H9 (cell line): ENCODE measurements at regions not wholly inside any gene's neighbourhood (a gene's known extent, or its start where the extent isn't known, plus 50 kb on each side); places are given as distances from the start of the nearest gene placed in this dataset.

Experiments
- DNase-seq: peaks from one replicate; pipeline ENCODE4 v3.0.0-alpha.2; 2017
- H2AFZ ChIP-seq: one replicate; pipeline ENCODE4 v1.6.1; 2013; ENCODE audit warnings: mild to moderate bottlenecking, low read length, control low read depth, moderate library complexity
- H2AK5ac ChIP-seq: 2 replicates; pipeline ENCODE4 v1.6.1; 2013; ENCODE audit warnings: low read length, control low read depth, mixed read lengths; ENCODE audit not compliant: insufficient read length
- H2BK120ac ChIP-seq: one replicate; pipeline ENCODE4 v1.6.1; 2013; ENCODE audit warnings: low read depth, mild to moderate bottlenecking, low read length, control low read depth, inconsistent platforms; ENCODE audit not compliant: poor library complexity, severe bottlenecking
- H2BK12ac ChIP-seq: 2 replicates; pipeline ENCODE4 v1.6.1; 2013; ENCODE audit warnings: low read length, control low read depth, mixed read lengths, low read depth; ENCODE audit not compliant: insufficient read length
- H2BK15ac ChIP-seq: 2 replicates; pipeline ENCODE4 v1.6.1; 2013; ENCODE audit warnings: low read depth, low read length, control low read depth
- H2BK20ac ChIP-seq: one replicate; pipeline ENCODE4 v1.6.1; 2013; ENCODE audit warnings: low read depth, mild to moderate bottlenecking, low read length, control low read depth, inconsistent platforms; ENCODE audit not compliant: poor library complexity, severe bottlenecking
- H2BK5ac ChIP-seq: 2 replicates; pipeline ENCODE4 v1.6.1; 2013; ENCODE audit warnings: low read length, control low read depth, mixed read lengths; ENCODE audit not compliant: insufficient read length
- H3K14ac ChIP-seq: 2 replicates; pipeline ENCODE4 v1.6.1; 2013; ENCODE audit warnings: low read length, control low read depth; ENCODE audit not compliant: insufficient read depth
- H3K18ac ChIP-seq: 2 replicates; pipeline ENCODE4 v1.6.1; 2013; ENCODE audit warnings: low read depth, mild to moderate bottlenecking, mixed read lengths, low read length, control low read depth; ENCODE audit not compliant: insufficient read length
- H3K23ac ChIP-seq: 2 replicates; pipeline ENCODE4 v1.6.1; 2013; ENCODE audit warnings: low read length, control low read depth, mixed read lengths, low read depth; ENCODE audit not compliant: insufficient read length
- H3K23me2 ChIP-seq: 2 replicates; pipeline ENCODE4 v1.6.1; 2013; ENCODE audit warnings: low read depth, mild to moderate bottlenecking, mixed read lengths, low read length, control low read depth; ENCODE audit not compliant: insufficient read length, poor library complexity, severe bottlenecking
- H3K27ac ChIP-seq: 2 replicates; pipeline ENCODE4 v1.5.1; 2013; ENCODE audit warnings: low read length, control low read depth, mixed read lengths, low read depth; ENCODE audit not compliant: insufficient read length
- H3K27me3 ChIP-seq: 2 replicates; pipeline ENCODE4 v1.6.1; 2013; ENCODE audit warnings: low read length, control low read depth, inconsistent platforms; ENCODE audit not compliant: insufficient read depth
- H3K4ac ChIP-seq: 2 replicates; pipeline ENCODE4 v1.6.1; 2013; ENCODE audit warnings: low read depth, mild to moderate bottlenecking, control low read depth, inconsistent platforms, low read length, moderate library complexity
- H3K4me1 ChIP-seq: 2 replicates; pipeline ENCODE4 v1.6.1; 2013; ENCODE audit warnings: low read length, control low read depth, inconsistent platforms; ENCODE audit not compliant: insufficient read depth
- H3K4me2 ChIP-seq: 2 replicates; pipeline ENCODE4 v1.6.1; 2013; ENCODE audit warnings: low read length, control low read depth, mixed read lengths; ENCODE audit not compliant: insufficient read length, insufficient read depth
- H3K56ac ChIP-seq: 2 replicates; pipeline ENCODE4 v1.6.1; 2013; ENCODE audit warnings: low read depth, mild to moderate bottlenecking, mixed read lengths, low read length, control low read depth; ENCODE audit not compliant: insufficient read length
- H3K79me1 ChIP-seq: 2 replicates; pipeline ENCODE4 v1.6.1; 2013; ENCODE audit warnings: low read depth, mild to moderate bottlenecking, moderate library complexity, low read length, control low read depth, inconsistent platforms; ENCODE audit not compliant: insufficient read depth, poor library complexity, severe bottlenecking
- H3K79me2 ChIP-seq: 2 replicates; pipeline ENCODE4 v1.6.1; 2013; ENCODE audit warnings: low read length, control low read depth, inconsistent platforms; ENCODE audit not compliant: insufficient read depth
- H3K9ac ChIP-seq: 2 replicates; pipeline ENCODE4 v1.6.1; 2013; ENCODE audit warnings: low read length, control low read depth, mixed read lengths; ENCODE audit not compliant: insufficient read length; ENCODE audit errors: extremely low read depth
- H3K9me3 ChIP-seq: one replicate; pipeline ENCODE4 v1.6.1; 2013; ENCODE audit warnings: low read depth, low read length, inconsistent platforms; ENCODE audit not compliant: control insufficient read depth
- H3T11ph ChIP-seq: one replicate; pipeline ENCODE4 v1.6.1; 2013; ENCODE audit warnings: mild to moderate bottlenecking, low read length, control low read depth, inconsistent platforms
- H4K20me1 ChIP-seq: one replicate; pipeline ENCODE4 v1.6.1; 2013; ENCODE audit not compliant: control insufficient read depth, insufficient read length, insufficient read depth
- H4K5ac ChIP-seq: 2 replicates; pipeline ENCODE4 v1.6.1; 2013; ENCODE audit warnings: low read depth, mild to moderate bottlenecking, mixed read lengths, low read length, control low read depth; ENCODE audit not compliant: insufficient read length
- H4K8ac ChIP-seq: replicated peaks from 2 replicates; pipeline ENCODE4 v1.6.1; 2013; ENCODE audit warnings: low read length, control low read depth, mixed read lengths, low read depth; ENCODE audit not compliant: insufficient read length
- H4K91ac ChIP-seq: 2 replicates; pipeline ENCODE4 v1.6.1; 2013; ENCODE audit warnings: low read depth, mild to moderate bottlenecking, moderate library complexity, mixed read lengths, low read length, control low read depth; ENCODE audit not compliant: insufficient read length
- H3K27ac Mint-ChIP-seq, 3 experiments: 2 replicates in 2 of 3; 3 replicates in 1 of 3; pipeline ENCODE4 v1.8.0; 2020 to 2021; ENCODE audit warnings: mixed read lengths in 3 of 3, mild to moderate bottlenecking in 1 of 3, moderate library complexity in 1 of 3
- H3K27me3 Mint-ChIP-seq: 2 replicates; pipeline ENCODE4 v1.8.0; 2021; ENCODE audit warnings: low read depth, mild to moderate bottlenecking, moderate library complexity, mixed read lengths
- H3K36me3 Mint-ChIP-seq, 3 experiments: 2 replicates in 2 of 3; 3 replicates in 1 of 3; pipeline ENCODE4 v1.8.0; 2020 to 2021; ENCODE audit warnings: low read depth in 3 of 3, mixed read lengths in 3 of 3; ENCODE audit not compliant: insufficient read depth in 1 of 3
- H3K4me1 Mint-ChIP-seq, 2 experiments: 2 replicates each; pipeline ENCODE4 v1.8.0; 2020; ENCODE audit warnings: mixed read lengths in 2 of 2
- H3K4me3 Mint-ChIP-seq, 2 experiments: 2 replicates in 1 of 2; 3 replicates in 1 of 2; pipeline ENCODE4 v1.8.0; 2020 to 2021; ENCODE audit warnings: mild to moderate bottlenecking in 2 of 2, mixed read lengths in 2 of 2, moderate library complexity in 1 of 2
- H3K9me3 Mint-ChIP-seq, 2 experiments: 2 replicates in 1 of 2; 3 replicates in 1 of 2; pipeline ENCODE4 v1.8.0; 2020; ENCODE audit warnings: mild to moderate bottlenecking in 2 of 2, mixed read lengths in 2 of 2, moderate library complexity in 1 of 2
- CTCF ChIP-seq: fragments of 200-600 bp; sonication (generic); conservative IDR thresholded peaks from 3 replicates; pipeline ENCODE4 v1.8.0; 2021; ENCODE audit warnings: antibody characterized with exemption, mild to moderate bottlenecking
- WGBS: extraction: QIAGEN DNeasy Blood & Tissue Kit; methylation state at CpG from one replicate; pipeline ENCODE4 v1.1.7; 2013; ENCODE audit warnings: missing lambda C conversion rate, low lambda C conversion rate, mixed read lengths; ENCODE audit not compliant: insufficient read length; ENCODE audit errors: extremely low coverage; 5-methylcytosine and 5-hydroxymethylcytosine counted together

GRCh38 chr4:52244848-52245247, 193.7 kb downstream of the SPATA18 start:
- no CpG with 5 or more reads among the region's 3 CpGs for WGBS
- H3K27ac ChIP-seq, result no peak overlapping the region
- H3K56ac ChIP-seq, result no peak overlapping the region
- H3K79me2 ChIP-seq, result no peaks in the 10 kb centered on the region
- no peak overlapping the region for H3T11ph ChIP-seq
- H4K91ac ChIP-seq, result no peak overlapping the region
- Mint-ChIP-seq H3K4me1 (peaks cover 8 to 14% of the 10 kb centered on the region in 2 experiments), H3K27ac (no peak overlapping the region), H3K9me3 (no peaks in the 10 kb centered on the region), H3K27me3 (no peaks in the 10 kb centered on the region; the same call in 1 of the 2 replicates), H3K36me3 (peaks cover 0 to 2% (median 0%) of the 10 kb centered on the region in 3 experiments; a peak in 3 of 7 replicates), H3K4me3 (no peak overlapping the region)
- H3K14ac ChIP-seq, result no peak overlapping the region
- no peaks in the 10 kb centered on the region for H3K23me2 ChIP-seq
- no peak overlapping the region for H2AFZ ChIP-seq
- H3K23ac ChIP-seq, result no peak overlapping the region
- DNase-seq, result no peak
- no peaks in the 10 kb centered on the region for H3K79me1 ChIP-seq
- peaks cover 3% of the 10 kb centered on the region for H3K4me1 ChIP-seq
- H3K18ac ChIP-seq, result no peak overlapping the region
- H4K8ac ChIP-seq, result no peak overlapping the region
- H4K5ac ChIP-seq, result no peak overlapping the region
- H3K27me3 ChIP-seq, result no peaks in the 10 kb centered on the region
- no peak overlapping the region for H2BK12ac ChIP-seq
- H3K4me2 ChIP-seq, result no peak overlapping the region
- no peak overlapping the region for H2BK20ac ChIP-seq
- H2AK5ac ChIP-seq, result no peak overlapping the region
- no peak overlapping the region for H3K9ac ChIP-seq
- H2BK5ac ChIP-seq, result no peak overlapping the region
- no peak overlapping the region for H2BK15ac ChIP-seq
- H3K9me3 ChIP-seq, result no peaks in the 10 kb centered on the region
- no peaks in the 10 kb centered on the region for H4K20me1 ChIP-seq
- TF ChIP-seq CTCF, result no peak
- no peak overlapping the region for H3K4ac ChIP-seq
- H2BK120ac ChIP-seq, result no peak overlapping the region
